Activated CD4-positive, alpha-beta memory T cell treated with anti-CD3 and anti-CD28 coated beads for 36 hours (primary cell): ENCODE measurements at regions not wholly inside any gene's neighbourhood (a gene's known extent, or its start where the extent isn't known, plus 50 kb on each side); places are given as distances from the start of the nearest gene placed in this dataset.
"Not testable (repeated sequence)": the region's sequence is repeated elsewhere in the genome, so short reads cannot be mapped to it uniquely, and the experiment has no call there.

Experiments used
- CTCF ChIA-PET: fragments of 350-600 bp; sonication (Branson Sonifier 250); formaldehyde crosslinking; loops from one replicate; lab custom pipeline; 2021; ENCODE audit warnings: antibody characterized with exemption, inconsistent platforms; lab: Charles Lee
- POLR2A ChIA-PET: fragments of 350-600 bp; sonication (Branson Sonifier 250); formaldehyde crosslinking; loops from one replicate; lab custom pipeline; 2021; ENCODE audit warnings: antibody characterized with exemption; lab: Charles Lee
- DNase-seq: peaks from one replicate; pipeline ENCODE4 v3.0.0-alpha.2; 2020
- H3K27ac Mint-ChIP-seq: one replicate; pipeline ENCODE4 v1.8.0; 2021; ENCODE audit warnings: mixed read lengths
- H3K27me3 Mint-ChIP-seq: one replicate; pipeline ENCODE4 v1.8.0; 2021; ENCODE audit warnings: mixed read lengths
- H3K36me3 Mint-ChIP-seq: one replicate; pipeline ENCODE4 v1.8.0; 2021; ENCODE audit warnings: mixed read lengths
- H3K4me1 Mint-ChIP-seq: one replicate; pipeline ENCODE4 v1.8.0; 2021; ENCODE audit warnings: low read depth, mixed read lengths
- H3K4me3 Mint-ChIP-seq: one replicate; pipeline ENCODE4 v1.8.0; 2021; ENCODE audit warnings: mild to moderate bottlenecking, mixed read lengths
- H3K9me3 Mint-ChIP-seq: one replicate; pipeline ENCODE4 v1.8.0; 2021; ENCODE audit warnings: mixed read lengths
- intact Hi-C: fragments of 100-400 bp; cut with micrococcal nuclease; formaldehyde crosslinking; loops from one replicate; pipeline ENCODE4 v1.15.1; 2023

GRCh38 chr4:14347526-14347925 is 654.8 kb upstream of the CPEB2 start:
- Mint-ChIP-seq H3K4me1 (no peaks in the 10 kb centered on the region), H3K27ac (no peak overlapping the region), H3K27me3 (no peaks in the 10 kb centered on the region), H3K9me3 (no peaks in the 10 kb centered on the region), H3K4me3 (no peak overlapping the region), H3K36me3 (no peaks in the 10 kb centered on the region)
- intact Hi-C loops, result no loop called here
- POLR2A ChIA-PET, result no interaction called here
- DNase-seq, result no peak
- CTCF ChIA-PET, result no interaction called here

DNA sequence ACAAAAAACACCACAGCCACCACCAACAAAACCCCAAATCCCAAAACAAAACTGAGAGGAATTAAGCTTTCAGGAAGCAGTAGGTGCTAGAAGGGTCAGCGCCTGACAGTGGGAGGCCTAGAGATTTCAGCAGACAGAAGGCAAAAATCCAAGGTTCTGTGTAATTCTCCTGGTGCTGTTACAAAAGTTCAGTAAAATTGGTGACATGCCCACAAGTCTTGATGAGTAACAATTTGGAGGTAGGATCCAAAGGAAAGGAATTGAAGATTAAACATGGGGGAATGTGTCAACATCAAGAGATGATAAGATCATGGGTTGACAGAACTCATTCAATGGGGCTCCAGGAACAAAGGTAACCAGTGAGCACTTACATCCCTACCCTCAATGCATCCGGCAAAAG is 653.8 kb upstream of the CPEB2 start:
- POLR2A ChIA-PET, result no interaction called here
- no peak overlapping the region for H3K4me3 Mint-ChIP-seq
- no peaks in the 10 kb centered on the region for H3K36me3 Mint-ChIP-seq
- no peaks in the 10 kb centered on the region for H3K9me3 Mint-ChIP-seq
- no peaks in the 10 kb centered on the region for H3K4me1 Mint-ChIP-seq
- CTCF ChIA-PET, result no interaction called here
- no peak for DNase-seq
- no peak overlapping the region for H3K27ac Mint-ChIP-seq
- intact Hi-C loops, result no loop called here
- H3K27me3 Mint-ChIP-seq, result no peaks in the 10 kb centered on the region

DNA sequence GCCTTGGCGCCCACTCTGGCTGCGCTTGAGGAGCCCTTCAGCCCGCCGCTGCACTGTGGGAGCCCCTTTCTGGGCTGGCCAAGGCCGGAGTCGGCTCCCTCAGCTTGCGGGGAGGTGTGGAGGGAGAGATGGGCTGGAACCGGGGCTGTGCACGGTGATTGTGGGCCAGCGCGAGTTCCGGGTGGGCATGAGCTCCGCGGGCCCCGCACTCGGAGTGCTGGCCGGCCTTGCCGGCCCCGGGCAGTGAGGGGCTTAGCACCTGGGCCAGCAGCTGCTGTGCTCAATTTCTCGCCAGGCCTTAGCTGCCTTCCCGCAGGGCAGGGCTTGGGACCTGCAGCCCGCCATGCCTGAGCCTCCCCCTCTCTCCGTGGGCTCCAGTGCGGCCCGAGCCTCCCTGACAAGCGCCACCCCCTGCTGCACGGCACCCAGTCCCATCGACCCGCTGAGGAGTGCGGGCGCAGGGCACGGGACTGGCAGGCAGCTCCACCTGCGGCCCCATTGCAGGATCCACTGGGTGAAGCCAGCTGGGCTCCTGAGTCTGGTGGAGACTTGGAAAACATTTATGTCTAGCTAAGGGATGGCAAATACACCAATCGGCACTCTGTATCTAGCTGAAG is 643.6 kb upstream of the CPEB2 start:
- H3K4me1 Mint-ChIP-seq, H3K9me3 Mint-ChIP-seq, intact Hi-C loops, H3K27me3 Mint-ChIP-seq, CTCF ChIA-PET, H3K27ac Mint-ChIP-seq, H3K36me3 Mint-ChIP-seq, DNase-seq, POLR2A ChIA-PET, H3K4me3 Mint-ChIP-seq: not testable (repeated sequence)

DNA sequence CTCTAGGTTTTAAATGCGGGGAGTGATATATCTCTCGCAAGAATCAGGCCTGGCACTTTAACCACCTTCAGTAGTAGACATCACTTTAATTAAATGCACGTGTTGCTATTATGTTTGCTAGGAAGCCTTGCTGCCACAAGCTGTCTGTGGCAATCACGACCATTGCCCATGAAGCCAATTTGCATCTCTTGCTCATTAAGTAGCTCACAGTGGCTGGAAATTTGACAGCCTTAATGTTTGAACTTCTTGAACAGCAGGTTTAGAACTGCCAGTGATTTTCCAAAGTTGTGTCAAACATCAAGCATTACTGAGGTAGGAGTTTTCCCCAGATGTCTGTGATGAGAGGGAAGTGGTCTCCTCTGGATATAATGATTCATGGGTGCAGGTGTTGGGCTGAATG is 642.3 kb upstream of the CPEB2 start:
- intact Hi-C loops, result no loop called here
- Mint-ChIP-seq H3K27ac (no peak overlapping the region), H3K9me3 (no peaks in the 10 kb centered on the region), H3K4me3 (no peak overlapping the region), H3K4me1 (no peaks in the 10 kb centered on the region), H3K27me3 (no peaks in the 10 kb centered on the region), H3K36me3 (no peaks in the 10 kb centered on the region)
- ChIA-PET CTCF (no interaction called here), POLR2A (no interaction called here)
- DNase-seq, result no peak

- CTCF ChIA-PET, result no interaction called here
- DNase-seq, result no peak
- H3K27ac Mint-ChIP-seq, result no peak overlapping the region
These were observed 641.2 kb upstream of the CPEB2 start for GRCh38 chr4:14361084-14361483.

GRCh38 chr4:14362385-14362784 is 639.9 kb upstream of the CPEB2 start:
- no peak for DNase-seq
- intact Hi-C loops, result no loop called here
- Mint-ChIP-seq H3K36me3 (no peaks in the 10 kb centered on the region), H3K4me1 (no peaks in the 10 kb centered on the region), H3K9me3 (no peaks in the 10 kb centered on the region), H3K27ac (no peak overlapping the region), H3K4me3 (no peak overlapping the region), H3K27me3 (no peaks in the 10 kb centered on the region)
- ChIA-PET CTCF (no interaction called here), POLR2A (no interaction called here)

More at GRCh38 chr4:14361084-14361483, 641.2 kb upstream of the CPEB2 start:
- H3K4me1 Mint-ChIP-seq, result no peaks in the 10 kb centered on the region
- intact Hi-C loops, result no loop called here
- POLR2A ChIA-PET, result no interaction called here
- H3K27me3 Mint-ChIP-seq, result no peaks in the 10 kb centered on the region
- H3K36me3 Mint-ChIP-seq, result no peaks in the 10 kb centered on the region
- H3K9me3 Mint-ChIP-seq, result no peaks in the 10 kb centered on the region
- H3K4me3 Mint-ChIP-seq, result no peak overlapping the region

DNA sequence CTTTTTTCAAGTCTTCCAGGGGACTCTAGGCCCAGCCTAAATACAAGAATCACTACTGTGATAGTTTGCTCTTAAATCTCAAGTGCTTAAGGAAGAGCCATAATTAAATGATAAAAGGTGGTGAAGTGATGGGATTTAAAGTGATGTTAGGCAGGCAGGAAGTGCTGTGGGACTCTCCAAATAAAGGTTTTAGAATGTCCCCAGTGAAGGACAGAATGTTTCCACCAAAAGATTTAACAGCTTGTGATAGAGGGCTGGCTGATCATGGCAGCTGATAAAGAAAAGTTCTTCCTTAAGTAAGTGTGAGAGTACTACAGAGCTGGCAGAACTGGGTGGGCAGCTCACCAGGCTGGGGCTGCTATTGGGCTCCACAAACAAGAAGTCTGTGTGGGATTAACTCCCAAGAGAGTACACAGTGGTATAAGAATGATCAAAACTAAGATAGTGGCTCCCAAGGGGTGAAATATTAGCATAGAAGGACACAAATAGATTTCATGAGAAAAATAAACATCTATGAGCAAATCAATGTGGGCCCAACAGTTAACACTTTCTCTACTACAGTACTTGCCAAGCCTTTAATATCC is 637.2 kb upstream of the CPEB2 start:
- Mint-ChIP-seq H3K27ac (no peak overlapping the region), H3K4me3 (no peak overlapping the region), H3K9me3 (no peaks in the 10 kb centered on the region), H3K4me1 (no peaks in the 10 kb centered on the region), H3K27me3 (no peaks in the 10 kb centered on the region), H3K36me3 (no peaks in the 10 kb centered on the region)
- CTCF ChIA-PET, result no interaction called here
- POLR2A ChIA-PET, result no interaction called here
- DNase-seq, result no peak
- intact Hi-C loops, result no loop called here

DNA sequence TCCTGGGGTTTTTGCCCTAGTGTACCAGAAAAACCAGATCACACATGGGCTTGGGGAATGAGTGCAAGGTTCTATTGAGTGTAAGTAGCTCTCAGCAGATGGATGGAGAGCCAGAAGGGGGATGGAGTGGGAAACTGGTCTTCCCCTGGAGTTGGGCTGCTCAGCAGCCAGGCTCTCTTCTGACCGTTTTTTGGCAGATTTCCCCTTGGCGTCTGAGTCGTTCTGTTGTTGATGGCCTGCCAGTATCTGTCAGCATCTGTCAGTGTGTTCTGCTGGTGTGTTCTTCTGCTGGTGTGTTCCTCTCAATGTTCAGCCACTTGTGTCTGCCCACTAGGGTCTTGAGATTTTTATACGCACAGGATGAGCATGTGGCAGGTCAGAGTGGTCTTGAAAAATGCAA is 633.9 kb upstream of the CPEB2 start:
- intact Hi-C loops, result no loop called here
- Mint-ChIP-seq H3K4me3 (no peak overlapping the region), H3K9me3 (no peaks in the 10 kb centered on the region), H3K4me1 (no peaks in the 10 kb centered on the region), H3K27ac (no peak overlapping the region), H3K36me3 (no peaks in the 10 kb centered on the region), H3K27me3 (no peaks in the 10 kb centered on the region)
- DNase-seq, result no peak
- ChIA-PET POLR2A (no interaction called here), CTCF (no interaction called here)

GRCh38 chr4:14371131-14371530 is 631.1 kb upstream of the CPEB2 start:
- H3K27ac Mint-ChIP-seq, result no peak overlapping the region
- H3K9me3 Mint-ChIP-seq, result no peaks in the 10 kb centered on the region
- no peaks in the 10 kb centered on the region for H3K4me1 Mint-ChIP-seq
- H3K36me3 Mint-ChIP-seq, result no peaks in the 10 kb centered on the region
- ChIA-PET CTCF (no interaction called here), POLR2A (no interaction called here)
- no peak overlapping the region for H3K4me3 Mint-ChIP-seq
- H3K27me3 Mint-ChIP-seq, result no peaks in the 10 kb centered on the region
- intact Hi-C loops, result no loop called here
- DNase-seq, result no peak

DNA sequence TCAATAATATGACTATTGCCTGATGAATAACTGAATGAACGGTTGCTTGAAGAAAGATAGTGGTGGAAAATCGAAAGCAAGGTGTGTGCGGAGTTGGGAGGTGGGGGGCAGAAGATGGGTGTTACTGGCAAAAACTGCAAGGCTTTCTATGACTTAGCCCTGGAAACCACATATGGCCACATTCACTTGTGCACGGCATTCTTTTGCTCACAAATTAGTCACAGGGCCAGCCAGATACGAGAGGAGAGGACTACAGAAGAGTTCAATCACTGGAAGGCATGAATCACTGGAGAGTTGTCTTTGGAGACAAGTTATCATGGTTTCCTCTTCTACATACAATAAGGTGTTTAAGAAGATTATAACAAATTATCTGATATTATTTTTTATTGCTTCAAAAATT is 626.5 kb upstream of the CPEB2 start:
- CTCF ChIA-PET, result no interaction called here
- Mint-ChIP-seq H3K36me3 (no peaks in the 10 kb centered on the region), H3K4me1 (no peaks in the 10 kb centered on the region), H3K4me3 (no peak overlapping the region), H3K27ac (no peak overlapping the region), H3K27me3 (no peaks in the 10 kb centered on the region), H3K9me3 (no peaks in the 10 kb centered on the region)
- no peak for DNase-seq
- intact Hi-C loops, result no loop called here
- POLR2A ChIA-PET, result no interaction called here

DNA sequence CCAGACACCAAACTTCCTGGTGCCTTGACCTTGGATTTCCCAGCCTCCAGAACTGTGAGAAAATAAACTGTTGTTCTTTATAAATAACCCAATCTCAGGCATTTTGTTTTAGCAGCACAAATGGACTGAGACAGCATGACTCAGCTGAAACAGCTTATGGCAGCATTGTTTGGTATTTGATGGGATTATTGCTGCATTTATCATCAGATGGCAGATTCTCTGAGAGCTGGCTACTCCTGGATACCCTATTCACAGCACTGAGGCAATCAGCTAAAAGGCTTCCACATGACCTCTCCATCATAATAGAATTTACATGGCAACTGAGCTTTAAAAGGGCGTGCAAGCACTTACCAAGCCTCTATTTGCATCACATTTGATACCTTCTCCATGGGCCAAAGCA is 623.1 kb upstream of the CPEB2 start:
- Mint-ChIP-seq H3K36me3 (no peaks in the 10 kb centered on the region), H3K9me3 (no peaks in the 10 kb centered on the region), H3K27me3 (no peaks in the 10 kb centered on the region), H3K27ac (no peak overlapping the region), H3K4me3 (no peak overlapping the region), H3K4me1 (no peaks in the 10 kb centered on the region)
- intact Hi-C loops, result no loop called here
- ChIA-PET CTCF (no interaction called here), POLR2A (no interaction called here)
- no peak for DNase-seq

GRCh38 chr4:14383652-14384051 is 618.6 kb upstream of the CPEB2 start:
- Mint-ChIP-seq H3K4me3 (no peak overlapping the region), H3K4me1 (no peaks in the 10 kb centered on the region), H3K27me3 (peaks cover 3% of the 10 kb centered on the region), H3K36me3 (no peaks in the 10 kb centered on the region), H3K27ac (no peak overlapping the region), H3K9me3 (no peaks in the 10 kb centered on the region)
- ChIA-PET POLR2A (no interaction called here), CTCF (no interaction called here)
- intact Hi-C loops, result no loop called here
- DNase-seq, result no peak

- POLR2A ChIA-PET, result no interaction called here
These were observed 617.5 kb upstream of the CPEB2 start for GRCh38 chr4:14384824-14385223.

More at GRCh38 chr4:14384824-14385223, 617.5 kb upstream of the CPEB2 start:
- intact Hi-C loops, result no loop called here
- Mint-ChIP-seq H3K36me3 (no peaks in the 10 kb centered on the region), H3K27ac (no peak overlapping the region), H3K9me3 (no peaks in the 10 kb centered on the region), H3K4me3 (no peak overlapping the region), H3K27me3 (peaks cover 3% of the 10 kb centered on the region), H3K4me1 (no peaks in the 10 kb centered on the region)
- DNase-seq, result no peak
- CTCF ChIA-PET, result no interaction called here
